ENCODE measurements at regions not wholly inside any gene's neighbourhood (a gene's known extent, or its start where the extent isn't known, plus 50 kb on each side); places are given as distances from the start of the nearest gene placed in this dataset.

DNA sequence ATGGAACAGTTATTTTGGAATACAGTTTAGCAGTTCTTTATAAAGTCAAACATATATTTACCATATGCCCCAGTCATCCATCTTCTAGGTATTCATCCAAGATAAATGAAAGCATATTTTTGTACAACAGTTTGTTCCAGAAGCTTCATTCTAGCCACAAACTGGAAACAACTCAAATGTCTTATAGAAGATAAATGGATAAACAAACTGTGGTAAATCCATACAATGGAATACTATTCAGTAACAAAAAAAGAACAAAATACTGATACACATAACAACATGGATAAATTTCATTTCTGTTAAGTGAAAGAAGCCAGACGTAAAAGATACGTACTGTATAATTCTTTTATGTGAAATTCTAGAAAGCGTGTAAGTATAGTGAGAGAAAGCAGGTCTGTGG, 167.0 kb upstream of the AHI1 start:
- TF ChIP-seq, protein P1, sequence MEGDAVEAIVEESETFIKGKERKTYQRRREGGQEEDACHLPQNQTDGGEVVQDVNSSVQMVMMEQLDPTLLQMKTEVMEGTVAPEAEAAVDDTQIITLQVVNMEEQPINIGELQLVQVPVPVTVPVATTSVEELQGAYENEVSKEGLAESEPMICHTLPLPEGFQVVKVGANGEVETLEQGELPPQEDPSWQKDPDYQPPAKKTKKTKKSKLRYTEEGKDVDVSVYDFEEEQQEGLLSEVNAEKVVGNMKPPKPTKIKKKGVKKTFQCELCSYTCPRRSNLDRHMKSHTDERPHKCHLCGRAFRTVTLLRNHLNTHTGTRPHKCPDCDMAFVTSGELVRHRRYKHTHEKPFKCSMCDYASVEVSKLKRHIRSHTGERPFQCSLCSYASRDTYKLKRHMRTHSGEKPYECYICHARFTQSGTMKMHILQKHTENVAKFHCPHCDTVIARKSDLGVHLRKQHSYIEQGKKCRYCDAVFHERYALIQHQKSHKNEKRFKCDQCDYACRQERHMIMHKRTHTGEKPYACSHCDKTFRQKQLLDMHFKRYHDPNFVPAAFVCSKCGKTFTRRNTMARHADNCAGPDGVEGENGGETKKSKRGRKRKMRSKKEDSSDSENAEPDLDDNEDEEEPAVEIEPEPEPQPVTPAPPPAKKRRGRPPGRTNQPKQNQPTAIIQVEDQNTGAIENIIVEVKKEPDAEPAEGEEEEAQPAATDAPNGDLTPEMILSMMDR (IDR thresholded peaks at IDR 0.05; ENCODE audit: insufficient read depth, low read length, poor library complexity, severe bottlenecking), result no peak
- TF ChIP-seq EZH2phosphoT487 (conservative IDR thresholded peaks at IDR 0.05; ENCODE audit: low read length), result no peak

Data from SU-DHL-6 (cell line).